ENCODE measurements at regions not wholly inside any gene's neighbourhood (a gene's known extent, or its start where the extent isn't known, plus 50 kb on each side); places are given as distances from the start of the nearest gene placed in this dataset.

GRCh38 chr2:56688661-56689060 is 504.9 kb downstream of the CCDC85A start:
- Mint-ChIP-seq H3K27ac (no peak overlapping the region), H3K36me3 (no peaks in the 10 kb centered on the region), H3K4me3 (no peak overlapping the region), H3K27me3 (no peaks in the 10 kb centered on the region), H3K4me1 (ENCODE audit: low read depth) (no peaks in the 10 kb centered on the region), H3K9me3 (peaks cover 10% of the 10 kb centered on the region)
- ChIA-PET CTCF (no interaction called here), POLR2A (no interaction called here)
- no peak for DNase-seq
- intact Hi-C loops (cut with micrococcal nuclease) = no loop called here

DNA sequence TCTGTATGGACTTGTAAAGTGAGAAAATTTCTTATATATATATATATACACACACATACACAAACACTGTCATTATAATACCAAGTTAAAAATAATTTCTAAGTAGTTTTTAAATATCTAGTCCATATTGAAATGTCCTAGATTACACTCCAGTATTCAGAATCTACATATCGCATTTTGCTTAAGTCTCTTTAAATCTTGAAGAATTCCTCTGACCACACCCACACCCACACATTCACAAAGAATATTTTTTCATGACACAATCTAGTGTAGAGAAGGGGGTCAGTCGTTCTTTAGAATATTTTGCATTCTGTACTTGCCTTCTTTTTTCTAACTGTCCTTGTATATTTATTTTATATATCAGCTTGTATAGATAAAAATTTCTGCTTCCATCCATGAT is 509.7 kb downstream of the CCDC85A start:
- no peaks in the 10 kb centered on the region for H3K36me3 Mint-ChIP-seq
- H3K4me1 Mint-ChIP-seq (ENCODE audit: low read depth) = no peaks in the 10 kb centered on the region
- no peak overlapping the region for H3K27ac Mint-ChIP-seq
- ChIA-PET POLR2A (no interaction called here), CTCF (no interaction called here)
- H3K27me3 Mint-ChIP-seq = no peaks in the 10 kb centered on the region
- H3K9me3 Mint-ChIP-seq = peaks cover 10% of the 10 kb centered on the region
- intact Hi-C loops (cut with micrococcal nuclease) = no loop called here
- DNase-seq = no peak
- H3K4me3 Mint-ChIP-seq = no peak overlapping the region

- DNase-seq = no peak
- no peaks in the 10 kb centered on the region for H3K4me1 Mint-ChIP-seq (ENCODE audit: low read depth)
- H3K9me3 Mint-ChIP-seq = peaks cover 10% of the 10 kb centered on the region
- H3K4me3 Mint-ChIP-seq = no peak overlapping the region
- intact Hi-C loops (cut with micrococcal nuclease) = no loop called here
- no peaks in the 10 kb centered on the region for H3K27me3 Mint-ChIP-seq
- H3K27ac Mint-ChIP-seq = no peak overlapping the region
- CTCF ChIA-PET = no interaction called here
- POLR2A ChIA-PET = no interaction called here
- no peaks in the 10 kb centered on the region for H3K36me3 Mint-ChIP-seq
These were observed 519.2 kb downstream of the CCDC85A start for GRCh38 chr2:56703001-56703400.

DNA sequence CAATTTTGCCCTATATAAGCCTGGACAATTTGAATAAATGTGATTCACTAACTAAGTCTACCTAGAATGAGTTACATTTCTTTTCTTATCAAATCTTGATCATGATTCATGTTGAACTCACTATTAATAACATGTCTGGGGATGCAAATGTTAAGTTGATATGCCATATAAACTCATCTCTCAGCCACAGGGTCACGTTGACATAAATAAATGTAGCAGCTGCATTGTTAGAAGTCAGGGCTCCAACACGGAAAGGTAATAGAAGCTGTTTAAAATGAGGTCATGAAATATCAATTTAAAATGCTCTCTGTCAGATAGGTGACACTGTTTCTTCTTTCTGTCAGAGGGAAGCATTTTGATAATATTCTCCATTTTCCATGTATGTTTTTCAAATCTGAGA is 521.9 kb downstream of the CCDC85A start:
- POLR2A ChIA-PET = no interaction called here
- Mint-ChIP-seq H3K27ac (no peak overlapping the region), H3K9me3 (peaks cover 15% of the 10 kb centered on the region), H3K27me3 (no peaks in the 10 kb centered on the region), H3K4me1 (ENCODE audit: low read depth) (no peaks in the 10 kb centered on the region), H3K4me3 (no peak overlapping the region), H3K36me3 (no peaks in the 10 kb centered on the region)
- CTCF ChIA-PET = no interaction called here
- no peak for DNase-seq
- intact Hi-C loops (cut with micrococcal nuclease) = no loop called here

DNA sequence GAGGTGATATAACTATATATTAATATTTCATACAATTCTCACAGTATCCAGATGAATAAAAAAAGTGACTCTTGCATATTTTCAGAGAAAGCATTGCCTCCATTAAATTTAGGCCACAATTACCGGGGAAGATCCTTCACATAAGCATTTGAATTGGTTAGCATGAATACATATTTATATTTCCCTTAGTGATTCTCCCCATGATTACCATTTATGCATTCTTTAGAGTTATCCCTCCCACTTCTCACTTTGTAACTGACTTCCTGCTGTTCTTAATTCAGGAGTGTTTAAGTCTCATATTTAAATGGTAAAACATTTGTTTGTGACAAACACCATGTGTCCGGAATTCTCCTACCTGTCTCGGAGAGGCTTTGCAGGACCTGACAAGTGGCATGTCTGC is 523.4 kb downstream of the CCDC85A start:
- DNase-seq = no peak
- Mint-ChIP-seq H3K4me1 (ENCODE audit: low read depth) (no peaks in the 10 kb centered on the region), H3K27me3 (no peaks in the 10 kb centered on the region), H3K4me3 (no peak overlapping the region), H3K27ac (no peak overlapping the region), H3K36me3 (no peaks in the 10 kb centered on the region), H3K9me3 (peaks cover 17% of the 10 kb centered on the region)
- intact Hi-C loops (cut with micrococcal nuclease) = no loop called here
- ChIA-PET CTCF (no interaction called here), POLR2A (no interaction called here)

DNA sequence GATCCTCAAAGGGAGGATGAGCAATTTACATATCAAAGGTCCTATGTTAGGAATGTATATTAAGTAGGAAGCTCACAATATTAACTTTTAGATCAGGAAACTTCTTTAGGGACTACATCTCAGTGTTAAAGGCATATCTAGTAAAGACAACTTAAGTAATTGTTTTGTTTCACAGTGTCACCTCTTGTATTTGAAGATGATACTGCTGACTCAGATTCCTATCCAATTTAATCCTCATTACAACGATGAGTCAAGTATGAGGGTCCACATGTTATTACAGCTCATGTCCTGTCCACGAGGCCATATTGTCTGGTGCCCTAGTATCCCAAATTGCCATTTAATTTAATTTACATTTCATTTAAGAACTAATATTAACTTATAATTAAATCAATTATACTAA is 523.9 kb downstream of the CCDC85A start:
- CTCF ChIA-PET = no interaction called here
- no peak overlapping the region for H3K4me3 Mint-ChIP-seq
- no peaks in the 10 kb centered on the region for H3K4me1 Mint-ChIP-seq (ENCODE audit: low read depth)
- no peak for DNase-seq
- POLR2A ChIA-PET = no interaction called here
- peaks cover 18% of the 10 kb centered on the region for H3K9me3 Mint-ChIP-seq
- intact Hi-C loops (cut with micrococcal nuclease) = no loop called here
- no peaks in the 10 kb centered on the region for H3K27me3 Mint-ChIP-seq
- no peaks in the 10 kb centered on the region for H3K36me3 Mint-ChIP-seq
- no peak overlapping the region for H3K27ac Mint-ChIP-seq

DNA sequence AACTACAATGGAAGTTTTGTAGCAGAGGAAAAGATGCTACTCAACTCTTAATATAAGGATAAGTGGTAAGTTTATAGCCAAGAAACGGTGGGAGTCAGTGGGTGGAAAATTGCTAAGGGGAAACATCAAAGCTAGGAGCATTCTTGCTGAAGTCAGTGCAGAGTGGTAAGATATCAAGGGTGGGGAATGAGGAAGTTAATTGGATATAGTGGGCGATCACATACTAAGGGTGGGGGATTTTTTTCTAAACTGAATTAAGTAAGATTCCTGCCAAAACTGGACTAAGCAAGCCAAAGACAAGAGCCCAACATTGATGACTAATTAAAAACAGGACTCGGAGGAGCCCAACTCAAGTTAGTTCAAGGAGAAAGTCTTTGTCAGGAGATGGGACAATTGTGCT is 525.4 kb downstream of the CCDC85A start:
- intact Hi-C loops (cut with micrococcal nuclease) = no loop called here

DNA sequence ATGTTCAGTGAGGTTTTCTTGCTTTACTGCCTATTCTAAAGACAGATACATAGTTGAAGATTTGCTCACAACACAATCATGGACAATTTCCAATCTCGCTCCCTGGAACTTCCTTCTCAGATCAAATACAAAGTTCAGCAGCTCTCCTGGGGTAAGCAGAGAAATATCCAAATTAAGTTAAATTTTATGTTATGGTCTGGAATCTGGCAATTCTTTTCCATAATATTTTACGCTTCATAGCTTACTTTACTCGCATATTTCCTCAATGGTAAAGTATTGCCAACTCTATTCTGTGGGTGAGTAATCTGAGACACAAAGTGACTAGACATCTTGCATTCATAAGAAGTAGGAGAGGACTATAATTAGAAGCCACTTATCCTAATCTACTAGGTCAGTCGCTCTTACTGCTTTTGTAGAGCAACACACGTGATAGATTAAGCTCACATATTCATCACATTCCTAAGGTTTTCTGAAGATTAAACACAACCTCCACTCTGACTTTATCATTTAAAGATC is 529.4 kb downstream of the CCDC85A start:
- no peak for DNase-seq
- H3K36me3 Mint-ChIP-seq = no peaks in the 10 kb centered on the region
- ChIA-PET CTCF (no interaction called here), POLR2A (no interaction called here)
- H3K27ac Mint-ChIP-seq = no peak overlapping the region
- H3K27me3 Mint-ChIP-seq = no peaks in the 10 kb centered on the region
- H3K4me1 Mint-ChIP-seq (ENCODE audit: low read depth) = no peaks in the 10 kb centered on the region
- H3K9me3 Mint-ChIP-seq = peaks cover 31% of the 10 kb centered on the region
- intact Hi-C loops (cut with micrococcal nuclease) = no loop called here
- H3K4me3 Mint-ChIP-seq = no peak overlapping the region

More for the DNA sequence above, 525.4 kb downstream of the CCDC85A start:
- CTCF ChIA-PET = no interaction called here
- no peaks in the 10 kb centered on the region for H3K4me1 Mint-ChIP-seq (ENCODE audit: low read depth)
- no peak overlapping the region for H3K4me3 Mint-ChIP-seq
- H3K9me3 Mint-ChIP-seq = peaks cover 23% of the 10 kb centered on the region
- H3K36me3 Mint-ChIP-seq = no peaks in the 10 kb centered on the region
- DNase-seq = no peak
- no peaks in the 10 kb centered on the region for H3K27me3 Mint-ChIP-seq
- POLR2A ChIA-PET = no interaction called here
- H3K27ac Mint-ChIP-seq = no peak overlapping the region

GRCh38 chr2:56713978-56714377 is 530.2 kb downstream of the CCDC85A start:
- Mint-ChIP-seq H3K9me3 (peaks cover 30% of the 10 kb centered on the region), H3K36me3 (no peaks in the 10 kb centered on the region), H3K4me1 (ENCODE audit: low read depth) (no peaks in the 10 kb centered on the region), H3K27me3 (no peaks in the 10 kb centered on the region), H3K27ac (no peak overlapping the region), H3K4me3 (no peak overlapping the region)
- CTCF ChIA-PET = no interaction called here
- POLR2A ChIA-PET = no interaction called here
- intact Hi-C loops (cut with micrococcal nuclease) = no loop called here
- DNase-seq = no peak

- intact Hi-C loops (cut with micrococcal nuclease) = no loop called here
- POLR2A ChIA-PET = no interaction called here
These were observed 530.6 kb downstream of the CCDC85A start for GRCh38 chr2:56714400-56714799.

GRCh38 chr2:56715683-56716082 is 531.9 kb downstream of the CCDC85A start:
- no peak for DNase-seq
- H3K27ac Mint-ChIP-seq = no peak overlapping the region
- POLR2A ChIA-PET = no interaction called here
- H3K4me1 Mint-ChIP-seq (ENCODE audit: low read depth) = no peaks in the 10 kb centered on the region
- no peaks in the 10 kb centered on the region for H3K36me3 Mint-ChIP-seq
- CTCF ChIA-PET = interaction anchor here (0.7 kb wide), 1 partner anchor 31 kb away, joined by 3 read pairs; no protein-coding TSS in a partner anchor
- no peaks in the 10 kb centered on the region for H3K27me3 Mint-ChIP-seq
- intact Hi-C loops (cut with micrococcal nuclease) = no loop called here
- H3K9me3 Mint-ChIP-seq = peaks cover 35% of the 10 kb centered on the region
- H3K4me3 Mint-ChIP-seq = no peak overlapping the region

More at GRCh38 chr2:56714400-56714799, 530.6 kb downstream of the CCDC85A start:
- CTCF ChIA-PET = no interaction called here
- no peak overlapping the region for H3K4me3 Mint-ChIP-seq
- DNase-seq = no peak
- no peak overlapping the region for H3K27ac Mint-ChIP-seq
- H3K27me3 Mint-ChIP-seq = no peaks in the 10 kb centered on the region
- H3K36me3 Mint-ChIP-seq = no peaks in the 10 kb centered on the region
- no peaks in the 10 kb centered on the region for H3K4me1 Mint-ChIP-seq (ENCODE audit: low read depth)
- peaks cover 29% of the 10 kb centered on the region for H3K9me3 Mint-ChIP-seq

- ChIA-PET CTCF (no interaction called here), POLR2A (no interaction called here)
- peaks cover 42% of the 10 kb centered on the region for H3K9me3 Mint-ChIP-seq
- no peaks in the 10 kb centered on the region for H3K4me1 Mint-ChIP-seq (ENCODE audit: low read depth)
- no peak for DNase-seq
- intact Hi-C loops (cut with micrococcal nuclease) = no loop called here
- H3K27ac Mint-ChIP-seq = no peak overlapping the region
- H3K27me3 Mint-ChIP-seq = no peaks in the 10 kb centered on the region
- no peaks in the 10 kb centered on the region for H3K36me3 Mint-ChIP-seq
- no peak overlapping the region for H3K4me3 Mint-ChIP-seq
These were observed 534.6 kb downstream of the CCDC85A start for GRCh38 chr2:56718413-56718812.

DNA sequence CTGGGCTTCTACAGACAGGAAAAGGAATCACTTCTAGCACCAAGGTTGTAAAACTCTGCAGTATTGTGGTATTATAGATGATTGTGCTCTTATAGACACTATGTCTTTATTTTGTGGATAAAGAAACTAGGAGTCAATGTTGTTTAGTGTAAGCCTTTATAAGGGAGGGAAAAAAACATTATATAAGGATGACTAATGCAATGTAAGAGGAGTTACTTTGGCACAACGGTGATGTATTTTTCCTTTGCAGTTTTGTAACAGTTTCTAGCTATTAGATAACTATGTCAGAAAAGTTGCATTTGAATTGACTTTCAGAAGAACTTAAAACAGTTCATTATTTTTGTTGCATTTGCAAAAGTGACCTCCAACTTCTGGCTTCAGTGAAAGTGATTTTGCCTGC is 545.4 kb downstream of the CCDC85A start:
- Mint-ChIP-seq H3K27ac (no peak overlapping the region), H3K27me3 (no peaks in the 10 kb centered on the region), H3K4me1 (ENCODE audit: low read depth) (no peaks in the 10 kb centered on the region), H3K9me3 (peaks cover 33% of the 10 kb centered on the region), H3K4me3 (no peak overlapping the region), H3K36me3 (no peaks in the 10 kb centered on the region)
- POLR2A ChIA-PET = no interaction called here
- DNase-seq = no peak
- CTCF ChIA-PET = no interaction called here
- intact Hi-C loops (cut with micrococcal nuclease) = no loop called here

DNA sequence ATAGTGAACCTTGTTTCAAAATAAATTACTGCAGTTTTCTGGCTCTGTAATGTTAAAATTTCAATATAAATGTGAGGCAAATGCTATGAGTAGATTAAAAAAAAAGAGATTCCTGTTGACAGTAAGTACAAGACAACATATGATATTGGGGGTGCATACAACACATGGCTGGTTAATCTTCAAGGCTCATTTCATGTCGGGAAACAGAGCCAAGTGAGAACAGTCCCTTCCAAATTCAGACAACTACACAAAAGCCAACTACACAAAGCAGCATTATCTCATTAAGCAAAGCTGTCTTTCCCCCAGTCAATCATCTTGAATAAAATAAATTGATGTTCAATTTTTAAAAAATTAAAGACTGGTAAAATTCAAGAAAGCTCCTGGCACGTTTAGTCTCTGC is 549.2 kb downstream of the CCDC85A start:
- DNase-seq = no peak
- Mint-ChIP-seq H3K36me3 (no peaks in the 10 kb centered on the region), H3K27me3 (no peaks in the 10 kb centered on the region), H3K4me3 (no peak overlapping the region), H3K27ac (no peak overlapping the region), H3K9me3 (peaks cover 19% of the 10 kb centered on the region), H3K4me1 (ENCODE audit: low read depth) (no peaks in the 10 kb centered on the region)
- intact Hi-C loops (cut with micrococcal nuclease) = no loop called here
- CTCF ChIA-PET = interaction anchor here (1.4 kb wide), 1 partner anchor 10 kb away, joined by 3 read pairs; no protein-coding TSS in a partner anchor
- POLR2A ChIA-PET = no interaction called here
